Kidney (tissue), 13 donors: ENCODE measurements at regions not wholly inside any gene's neighbourhood (a gene's known extent, or its start where the extent isn't known, plus 50 kb on each side); places are given as distances from the start of the nearest gene placed in this dataset.

Source experiments
- DNase-seq, 5 donors: peaks; one replicate each; pipeline ENCODE4 v3.0.0-alpha.2; 2013 to 2020
- FAIRE-seq: peaks from 2 replicates; lab custom pipeline; 2012; peaks lifted over from hg19 to GRCh38; lab: Jason Lieb, UNC
- H3K27ac ChIP-seq, 2 donors: one replicate each; pipeline ENCODE4 v1.7.0; 2013; ENCODE audit warnings: low read depth in 2 of 2, low read length in 2 of 2, inconsistent platforms in 1 of 2
- H3K27me3 ChIP-seq: one replicate; pipeline ENCODE4 v1.7.1; 2013; ENCODE audit warnings: low read length, inconsistent platforms; ENCODE audit not compliant: control insufficient read depth, insufficient read depth
- H3K36me3 ChIP-seq, 3 donors: one replicate each; pipeline versions ENCODE4 v1.7.0 to v1.7.1; 2013; ENCODE audit warnings: low read length in 3 of 3, control low read depth in 1 of 3, inconsistent platforms in 1 of 3; ENCODE audit not compliant: insufficient read depth in 3 of 3, control insufficient read depth in 2 of 3
- H3K4me1 ChIP-seq, 3 donors: one replicate each; pipeline versions ENCODE4 v1.7.0 to v1.7.1; 2013; ENCODE audit warnings: low read length in 3 of 3, inconsistent platforms in 1 of 3, low read depth in 1 of 3; ENCODE audit not compliant: control insufficient read depth in 2 of 3, insufficient read depth in 2 of 3
- H3K4me3 ChIP-seq, 3 donors: one replicate each; pipeline versions ENCODE4 v1.7.0 to v1.8.1; 2013; ENCODE audit warnings: low read length in 3 of 3, control low read depth in 1 of 3, inconsistent platforms in 1 of 3
- H3K9ac ChIP-seq, 3 donors: one replicate each; pipeline versions ENCODE4 v1.7.0 to v1.7.1; 2013; ENCODE audit warnings: low read length in 3 of 3, control low read depth in 1 of 3, inconsistent platforms in 1 of 3
- H3K9me3 ChIP-seq, 3 donors: one replicate each; pipeline versions ENCODE4 v1.7.0 to v1.7.1; 2013; ENCODE audit warnings: low read length in 3 of 3, control low read depth in 1 of 3, inconsistent platforms in 1 of 3; ENCODE audit not compliant: control insufficient read depth in 2 of 3, insufficient read depth in 1 of 3
- intact Hi-C: fragments of 100-400 bp; cut with DNase I; formaldehyde crosslinking; loops from one replicate; pipeline ENCODE4 v1.11.1; 2022
- TF ChIP-seq, protein P1 (sequence below): IDR thresholded peaks from 3 replicates; pipeline ENCODE4 v1.5.1; 2012; ENCODE audit warnings: mild to moderate bottlenecking, moderate library complexity, borderline replicate concordance; ENCODE audit not compliant: insufficient read depth; ENCODE audit errors: extremely low read depth
- donor health status: control.
- donor health status: control.
- donor health status: control.
- donor health status: control.
- donor health status: control.
- donor health status: DM: yes; HTN: yes; CAD: no.
- donor health status: Normal renal cell carcinoma (clear cell type).

DNA sequence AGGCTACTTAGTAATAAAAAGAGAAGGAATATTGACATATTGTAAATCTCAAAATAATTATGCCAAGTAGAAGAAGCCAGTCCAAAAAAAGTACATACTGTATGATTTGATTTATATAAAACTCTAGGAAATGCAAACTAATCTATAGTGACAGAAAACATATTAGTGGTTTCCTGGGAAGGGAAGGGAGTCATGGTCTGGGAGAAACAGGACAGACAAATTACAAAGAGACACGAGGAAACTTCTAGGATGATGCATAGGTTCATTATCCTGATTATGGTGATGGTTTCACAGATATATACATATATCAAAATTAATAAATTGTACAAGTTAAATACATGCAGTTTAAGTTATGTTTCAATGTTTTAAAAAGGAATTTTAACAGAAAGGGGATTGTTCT, 81.0 kb upstream of the GOLGA8B start:
- intact Hi-C loops, result no loop called here
- H3K36me3 ChIP-seq, result no peaks in the 10 kb centered on the region
- H3K9ac ChIP-seq, result no peak overlapping the region
- no peak for DNase-seq
- H3K27me3 ChIP-seq, result no peaks in the 10 kb centered on the region
- FAIRE-seq, result no peak
- no peaks in the 10 kb centered on the region for H3K9me3 ChIP-seq
- TF ChIP-seq, protein P1, sequence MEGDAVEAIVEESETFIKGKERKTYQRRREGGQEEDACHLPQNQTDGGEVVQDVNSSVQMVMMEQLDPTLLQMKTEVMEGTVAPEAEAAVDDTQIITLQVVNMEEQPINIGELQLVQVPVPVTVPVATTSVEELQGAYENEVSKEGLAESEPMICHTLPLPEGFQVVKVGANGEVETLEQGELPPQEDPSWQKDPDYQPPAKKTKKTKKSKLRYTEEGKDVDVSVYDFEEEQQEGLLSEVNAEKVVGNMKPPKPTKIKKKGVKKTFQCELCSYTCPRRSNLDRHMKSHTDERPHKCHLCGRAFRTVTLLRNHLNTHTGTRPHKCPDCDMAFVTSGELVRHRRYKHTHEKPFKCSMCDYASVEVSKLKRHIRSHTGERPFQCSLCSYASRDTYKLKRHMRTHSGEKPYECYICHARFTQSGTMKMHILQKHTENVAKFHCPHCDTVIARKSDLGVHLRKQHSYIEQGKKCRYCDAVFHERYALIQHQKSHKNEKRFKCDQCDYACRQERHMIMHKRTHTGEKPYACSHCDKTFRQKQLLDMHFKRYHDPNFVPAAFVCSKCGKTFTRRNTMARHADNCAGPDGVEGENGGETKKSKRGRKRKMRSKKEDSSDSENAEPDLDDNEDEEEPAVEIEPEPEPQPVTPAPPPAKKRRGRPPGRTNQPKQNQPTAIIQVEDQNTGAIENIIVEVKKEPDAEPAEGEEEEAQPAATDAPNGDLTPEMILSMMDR, result no peak
- H3K27ac ChIP-seq, result no peak overlapping the region
- H3K4me1 ChIP-seq, result no peaks in the 10 kb centered on the region
- H3K4me3 ChIP-seq, result no peak overlapping the region

DNA sequence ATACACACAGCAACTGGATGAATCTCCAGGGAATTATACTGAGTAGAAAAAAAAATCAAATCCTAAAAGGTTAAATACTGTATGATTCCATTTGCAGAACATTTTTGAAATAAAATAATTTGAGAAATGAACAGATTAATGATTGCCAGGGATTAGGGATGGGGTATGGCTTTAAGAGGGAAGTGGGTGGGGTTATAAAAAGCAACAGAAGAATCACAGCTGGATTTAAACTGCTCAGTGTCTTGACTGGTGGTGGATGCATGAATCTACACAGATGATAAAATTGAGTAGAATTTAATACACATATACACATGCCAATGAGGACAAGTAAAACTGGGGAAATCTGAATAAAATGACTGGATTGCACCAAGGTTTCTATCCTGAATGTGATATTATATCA, 79.7 kb upstream of the GOLGA8B start:
- no peaks in the 10 kb centered on the region for H3K36me3 ChIP-seq
- H3K27me3 ChIP-seq, result no peaks in the 10 kb centered on the region
- no peak overlapping the region for H3K4me3 ChIP-seq
- intact Hi-C loops, result no loop called here
- no peaks in the 10 kb centered on the region for H3K9me3 ChIP-seq
- DNase-seq (no peak), FAIRE-seq (no peak)
- H3K4me1 ChIP-seq, result no peaks in the 10 kb centered on the region
- TF ChIP-seq, protein P1, result no peak
- H3K27ac ChIP-seq, result no peak overlapping the region
- H3K9ac ChIP-seq, result no peak overlapping the region

DNA sequence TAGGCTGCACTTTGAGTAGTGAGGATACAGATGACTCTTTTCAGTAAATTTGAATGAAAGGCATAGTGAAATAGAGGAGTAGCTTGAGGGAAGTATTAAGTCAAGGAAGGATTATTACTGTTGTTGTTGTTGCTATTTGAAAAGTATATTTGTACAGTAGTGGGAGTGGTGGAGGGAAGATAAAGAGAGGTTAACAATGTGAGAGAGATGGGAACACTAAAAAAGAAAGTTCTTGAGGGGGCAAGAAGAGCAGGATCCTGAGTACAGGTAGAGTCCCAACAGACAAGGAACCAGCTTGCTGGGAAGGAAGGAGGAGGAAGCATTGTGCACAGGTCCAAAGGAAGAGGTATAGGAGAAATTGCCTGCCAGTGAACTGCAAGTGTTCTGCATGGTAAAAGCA, 75.6 kb upstream of the GOLGA8B start:
- Histone ChIP-seq H3K9ac (no peak overlapping the region), H3K9me3 (no peaks in the 10 kb centered on the region), H3K4me3 (no peak overlapping the region), H3K27me3 (no peaks in the 10 kb centered on the region), H3K4me1 (no peaks in the 10 kb centered on the region), H3K36me3 (no peaks in the 10 kb centered on the region), H3K27ac (no peak overlapping the region)
- TF ChIP-seq, protein P1, result no peak
- intact Hi-C loops, result no loop called here
- FAIRE-seq, result no peak
- DNase-seq, result no peak

DNA sequence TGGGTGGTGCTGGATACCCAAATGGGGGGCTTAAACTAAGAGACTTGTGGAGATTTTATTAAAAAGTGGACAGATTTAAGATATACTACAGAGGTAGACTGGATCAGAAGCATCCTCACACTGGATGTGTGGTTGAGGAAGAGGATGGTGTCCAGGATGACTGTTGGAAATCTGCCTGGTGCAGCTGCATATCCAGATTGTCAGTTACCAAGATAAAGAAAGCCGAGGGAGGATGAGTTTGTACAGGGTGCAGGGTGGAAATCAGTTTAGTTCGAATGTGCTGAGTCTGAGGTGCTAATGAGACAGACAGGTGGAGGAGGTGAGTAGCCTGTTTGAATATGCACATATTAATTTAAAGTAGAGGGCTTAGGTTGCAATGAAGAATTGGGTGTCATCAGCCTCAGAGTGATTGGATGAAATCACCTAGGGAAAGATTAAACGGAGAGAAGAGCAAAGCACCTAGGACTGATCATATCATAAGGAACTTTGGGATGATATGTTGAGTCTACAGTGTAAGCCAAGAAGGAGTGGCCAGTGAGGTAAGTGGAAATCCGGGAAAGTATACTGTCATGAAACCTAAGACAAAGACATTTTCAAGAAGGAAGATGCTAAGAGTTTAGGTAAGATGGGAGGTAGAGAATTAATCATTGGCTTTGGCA, 74.1 kb upstream of the GOLGA8B start:
- no peak overlapping the region for H3K9ac ChIP-seq
- TF ChIP-seq, protein P1, result no peak
- intact Hi-C loops, result no loop called here
- H3K27me3 ChIP-seq, result no peaks in the 10 kb centered on the region
- no peak for DNase-seq
- no peaks in the 10 kb centered on the region for H3K4me1 ChIP-seq
- no peak overlapping the region for H3K4me3 ChIP-seq
- no peak overlapping the region for H3K27ac ChIP-seq
- no peaks in the 10 kb centered on the region for H3K9me3 ChIP-seq
- no peaks in the 10 kb centered on the region for H3K36me3 ChIP-seq
- FAIRE-seq, result no peak
